Testis (tissue), 2 donors: ENCODE measurements at regions not wholly inside any gene's neighbourhood (a gene's known extent, or its start where the extent isn't known, plus 50 kb on each side); places are given as distances from the start of the nearest gene placed in this dataset.

Source experiments
- DNase-seq: peaks from one replicate; pipeline ENCODE4 v3.0.0-alpha.2; 2019
- H3K27ac ChIP-seq, 2 donors: fragments of 200-600 bp; sonication (generic); one replicate each; pipeline ENCODE4 v1.5.1; 2019
- H3K27me3 ChIP-seq: fragments of 200-600 bp; sonication (generic); one replicate; pipeline ENCODE4 v1.5.1; 2019
- H3K36me3 ChIP-seq: fragments of 200-600 bp; sonication (generic); one replicate; pipeline ENCODE4 v1.5.1; 2017; ENCODE audit warnings: low read depth; ENCODE audit errors: missing control alignments
- H3K4me1 ChIP-seq: fragments of 200-600 bp; sonication (generic); one replicate; pipeline ENCODE4 v1.5.1; 2019
- H3K4me3 ChIP-seq, 2 donors: fragments of 200-600 bp; sonication (generic); one replicate each; pipeline ENCODE4 v1.5.1; 2017 to 2019
- H3K9me3 ChIP-seq: fragments of 200-600 bp; sonication (generic); one replicate; pipeline ENCODE4 v1.5.1; 2017
- POLR2A ChIP-seq: fragments of 450-650 bp; IDR thresholded peaks from one replicate; pipeline ENCODE4 v1.6.1; 2017; ENCODE audit warnings: antibody characterized with exemption, mild to moderate bottlenecking, moderate library complexity
- WGBS, 2 donors: methylation state at CpG; one replicate each; pipeline ENCODE4 v1.1.5; 2018; 5-methylcytosine and 5-hydroxymethylcytosine counted together
- intact Hi-C: fragments of 100-400 bp; cut with DNase I; formaldehyde crosslinking; loops from one replicate; pipeline ENCODE4 v1.15.1; 2023; ENCODE audit warnings: low total_unique reads
- small RNA-seq, 2 donors: library from RNA; depleted of rRNA; stranded (forward); fragments of <200 nt; gene quantifications; one replicate each; pipeline ENCODE3, GENCODE V24; 2016
- TF ChIP-seq, protein P1 (sequence below), 3 experiments: fragments of 450-650 bp in 2 of 3; fragments of 200-600 bp in 1 of 3; sonication (generic) in 1 of 3; IDR thresholded peaks; one replicate each; pipeline ENCODE4 v1.5.1; 2016 to 2019; ENCODE audit warnings: antibody characterized with exemption in 3 of 3, mild to moderate bottlenecking in 2 of 3, moderate library complexity in 1 of 3

DNA sequence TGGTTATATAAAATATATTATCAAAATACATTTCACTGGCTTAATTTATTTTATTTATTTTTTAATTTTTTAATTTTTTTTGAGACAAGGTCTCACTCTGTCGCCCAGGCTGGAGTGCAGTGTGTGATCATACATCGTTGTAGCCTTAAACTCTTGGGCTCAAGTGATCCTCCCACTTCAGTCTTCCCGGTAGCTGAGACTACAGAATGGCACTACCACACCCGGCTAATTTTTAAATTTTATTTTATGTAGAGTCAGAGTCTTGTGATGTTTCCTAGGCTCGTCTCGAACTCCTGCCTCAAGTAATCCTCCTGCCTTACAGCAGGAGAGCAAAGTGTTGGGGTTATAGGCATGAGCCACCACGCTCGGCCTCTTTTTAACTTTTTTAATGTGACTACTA lies 143.8 kb downstream of the CEP135 start:
- no peak for DNase-seq
- no peaks in the 10 kb centered on the region for H3K27me3 ChIP-seq
- no peaks in the 10 kb centered on the region for H3K36me3 ChIP-seq
- H3K4me3 ChIP-seq, result no peak overlapping the region
- 91 to 95% methylated on average over 8 of the region's 8 CpGs for WGBS, 2 donors
- no peaks in the 10 kb centered on the region for H3K9me3 ChIP-seq
- TF ChIP-seq, protein P1, sequence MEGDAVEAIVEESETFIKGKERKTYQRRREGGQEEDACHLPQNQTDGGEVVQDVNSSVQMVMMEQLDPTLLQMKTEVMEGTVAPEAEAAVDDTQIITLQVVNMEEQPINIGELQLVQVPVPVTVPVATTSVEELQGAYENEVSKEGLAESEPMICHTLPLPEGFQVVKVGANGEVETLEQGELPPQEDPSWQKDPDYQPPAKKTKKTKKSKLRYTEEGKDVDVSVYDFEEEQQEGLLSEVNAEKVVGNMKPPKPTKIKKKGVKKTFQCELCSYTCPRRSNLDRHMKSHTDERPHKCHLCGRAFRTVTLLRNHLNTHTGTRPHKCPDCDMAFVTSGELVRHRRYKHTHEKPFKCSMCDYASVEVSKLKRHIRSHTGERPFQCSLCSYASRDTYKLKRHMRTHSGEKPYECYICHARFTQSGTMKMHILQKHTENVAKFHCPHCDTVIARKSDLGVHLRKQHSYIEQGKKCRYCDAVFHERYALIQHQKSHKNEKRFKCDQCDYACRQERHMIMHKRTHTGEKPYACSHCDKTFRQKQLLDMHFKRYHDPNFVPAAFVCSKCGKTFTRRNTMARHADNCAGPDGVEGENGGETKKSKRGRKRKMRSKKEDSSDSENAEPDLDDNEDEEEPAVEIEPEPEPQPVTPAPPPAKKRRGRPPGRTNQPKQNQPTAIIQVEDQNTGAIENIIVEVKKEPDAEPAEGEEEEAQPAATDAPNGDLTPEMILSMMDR (IDR thresholded peaks at IDR 0.05), result no peak
- no peak for TF ChIP-seq POLR2A
- no peak overlapping the region for H3K27ac ChIP-seq
- no peaks in the 10 kb centered on the region for H3K4me1 ChIP-seq
- intact Hi-C loops, result no loop called here

DNA sequence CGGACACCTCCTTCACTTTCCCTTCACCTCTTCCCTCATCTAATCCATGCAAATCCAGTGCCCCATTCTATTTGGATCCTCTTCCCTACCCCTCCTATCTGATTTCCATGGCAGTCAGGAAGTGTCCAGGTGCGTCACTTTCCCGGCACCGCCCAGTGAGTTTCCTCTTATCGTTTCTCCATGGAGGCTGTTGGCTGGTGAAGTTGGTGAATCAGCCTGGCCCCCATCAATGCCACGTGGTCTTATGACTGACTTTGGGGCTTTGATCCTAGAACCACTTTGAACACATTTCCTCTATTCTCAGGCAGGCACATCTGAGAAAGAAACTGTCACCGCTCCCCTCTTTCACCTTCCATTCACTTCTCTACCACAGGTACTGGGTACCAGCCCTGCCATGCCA lies 137.8 kb downstream of the CEP135 start:
- H3K4me3 ChIP-seq, result no peak overlapping the region
- TF ChIP-seq POLR2A, result no peak
- TF ChIP-seq, protein P1 (IDR thresholded peaks at IDR 0.05), result no peak
- no peaks in the 10 kb centered on the region for H3K36me3 ChIP-seq
- 85 to 92% methylated on average over 7 of the region's 7 CpGs for WGBS, 2 donors
- no peaks in the 10 kb centered on the region for H3K27me3 ChIP-seq
- intact Hi-C loops, result no loop called here
- no peaks in the 10 kb centered on the region for H3K9me3 ChIP-seq
- H3K27ac ChIP-seq, result no peak overlapping the region
- no peak for DNase-seq
- no peaks in the 10 kb centered on the region for H3K4me1 ChIP-seq

DNA sequence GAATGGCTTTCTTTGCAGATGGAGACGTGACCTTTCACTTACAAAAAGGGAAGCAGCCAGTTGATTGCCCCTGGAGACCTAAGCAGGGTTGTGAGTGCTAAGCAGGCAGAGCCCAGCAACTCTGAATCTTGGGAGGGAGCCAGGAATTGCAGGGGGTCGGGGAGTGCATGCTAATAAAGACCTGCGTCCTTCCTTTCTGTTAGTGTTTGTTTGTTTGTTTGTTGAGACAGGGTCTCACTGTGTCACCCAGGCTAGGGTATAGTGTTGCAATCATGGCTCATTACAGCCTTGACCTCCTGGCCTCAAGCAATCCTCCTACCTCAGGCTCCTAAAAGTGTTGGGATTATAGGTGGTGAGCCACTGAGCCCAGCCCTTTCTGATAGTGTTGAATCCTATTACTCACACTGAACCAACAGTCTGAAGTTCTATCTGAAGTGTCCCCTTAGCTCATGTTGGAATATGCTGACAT lies 137.4 kb downstream of the CEP135 start:
- WGBS, 2 donors, result 43 to 49% methylated on average over 3 of the region's 3 CpGs
- H3K9me3 ChIP-seq, result no peaks in the 10 kb centered on the region

DNA sequence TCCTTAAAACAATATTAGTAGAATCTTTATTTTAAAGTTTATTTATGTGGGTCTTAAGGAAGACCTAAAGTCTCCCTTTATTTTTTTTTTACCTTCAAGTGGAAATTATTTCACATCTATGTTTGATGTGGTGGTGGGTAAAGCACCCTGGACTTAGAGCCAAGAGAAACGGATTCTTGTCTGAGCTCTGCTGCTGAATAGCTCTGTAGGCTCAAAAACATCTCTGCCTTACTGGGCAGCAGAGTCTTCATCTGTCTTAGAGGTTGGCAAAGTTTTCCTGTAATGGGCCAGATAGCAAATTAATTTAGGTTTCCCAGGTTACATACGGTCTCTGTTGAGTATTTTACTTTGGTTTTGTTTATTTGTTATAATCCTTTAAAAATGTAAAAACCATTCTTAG lies 136.5 kb downstream of the CEP135 start:
- Histone ChIP-seq H3K4me3 (no peak overlapping the region), H3K4me1 (no peaks in the 10 kb centered on the region), H3K9me3 (no peaks in the 10 kb centered on the region), H3K27ac (no peak overlapping the region), H3K27me3 (no peaks in the 10 kb centered on the region), H3K36me3 (no peaks in the 10 kb centered on the region)
- 68 to 71% methylated on average over 2 of the region's 2 CpGs for WGBS, 2 donors
- intact Hi-C loops, result no loop called here
- TF ChIP-seq, protein P1 (IDR thresholded peaks at IDR 0.05), result no peak
- no peak for TF ChIP-seq POLR2A
- no peak for DNase-seq

More for the DNA sequence above, 137.4 kb downstream of the CEP135 start:
- Histone ChIP-seq H3K27me3 (no peaks in the 10 kb centered on the region), H3K4me3 (no peak overlapping the region), H3K36me3 (no peaks in the 10 kb centered on the region), H3K27ac (no peak overlapping the region), H3K4me1 (no peaks in the 10 kb centered on the region)
- intact Hi-C loops, result no loop called here
- DNase-seq, result no peak
- TF ChIP-seq, protein P1 (IDR thresholded peaks at IDR 0.05), result no peak
- TF ChIP-seq POLR2A, result no peak

DNA sequence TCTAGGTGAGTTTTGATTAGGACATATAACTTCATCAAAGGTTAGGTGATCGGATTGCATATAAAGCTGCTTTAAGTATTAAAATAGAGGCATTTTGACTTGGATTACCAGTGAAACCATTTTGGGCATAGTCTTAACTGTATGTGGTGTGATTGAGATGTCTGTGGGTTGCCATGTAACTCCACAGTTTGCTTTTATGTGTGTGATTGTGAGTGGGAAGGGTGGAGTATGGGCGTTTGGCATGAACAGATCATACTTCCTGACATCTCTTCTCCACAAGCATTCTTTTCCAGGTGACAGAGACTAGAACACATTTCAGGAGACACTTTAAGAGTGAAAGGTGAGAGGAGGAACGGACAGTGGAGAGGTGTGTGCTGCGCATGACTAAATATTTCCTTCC lies 136.1 kb downstream of the CEP135 start:
- H3K27me3 ChIP-seq, result no peaks in the 10 kb centered on the region
- H3K27ac ChIP-seq, result no peak overlapping the region
- intact Hi-C loops, result no loop called here
- no peak overlapping the region for H3K4me3 ChIP-seq
- WGBS, 2 donors, result 79 to 87% methylated on average over 4 of the region's 4 CpGs
- no peaks in the 10 kb centered on the region for H3K4me1 ChIP-seq
- H3K9me3 ChIP-seq, result no peaks in the 10 kb centered on the region
- no peak for TF ChIP-seq POLR2A
- TF ChIP-seq, protein P1 (IDR thresholded peaks at IDR 0.05), result no peak
- H3K36me3 ChIP-seq, result no peaks in the 10 kb centered on the region
- DNase-seq, result no peak

Small RNA genes in the stretch of these regions (small RNA-seq; reads per million reads assigned to genes)
- gene RNA5SP161, result 0 reads per million in 2 donors
